Smooth muscle cell (in vitro differentiated cells): ENCODE measurements at regions not wholly inside any gene's neighbourhood (a gene's known extent, or its start where the extent isn't known, plus 50 kb on each side); places are given as distances from the start of the nearest gene placed in this dataset.

Experiments
- DNase-seq: peaks from one replicate; lab custom pipeline; 2025; ENCODE audit not compliant: unreplicated experiment; lab: John Stamatoyannopoulos, UW
- H2AFZ ChIP-seq: fragments of 200-600 bp; sonication (generic); 2 replicates; pipeline ENCODE4 v1.6.0; 2016; ENCODE audit warnings: antibody characterized with exemption, low read depth, mild to moderate bottlenecking
- H3F3A ChIP-seq: fragments of 200-600 bp; sonication (generic); 2 replicates; pipeline ENCODE4 v1.6.0; 2017; ENCODE audit warnings: antibody characterized with exemption, low read depth
- H3K27ac ChIP-seq: fragments of 200-600 bp; sonication (generic); 2 replicates; pipeline ENCODE4 v1.5.1; 2016; ENCODE audit warnings: low read depth, mild to moderate bottlenecking
- H3K27me3 ChIP-seq: fragments of 200-600 bp; sonication (generic); 2 replicates; pipeline ENCODE4 v1.6.1; 2016; ENCODE audit warnings: low read depth, mild to moderate bottlenecking
- H3K36me3 ChIP-seq: fragments of 200-600 bp; sonication (generic); 2 replicates; pipeline ENCODE4 v1.5.1; 2016; ENCODE audit warnings: low read depth
- H3K4me1 ChIP-seq: fragments of 200-600 bp; sonication (generic); 2 replicates; pipeline ENCODE4 v1.5.1; 2016; ENCODE audit warnings: low read depth
- H3K4me2 ChIP-seq: fragments of 200-600 bp; sonication (generic); 2 replicates; pipeline ENCODE4 v1.6.0; 2016; ENCODE audit warnings: mild to moderate bottlenecking
- H3K4me3 ChIP-seq: fragments of 200-600 bp; sonication (generic); 2 replicates; pipeline ENCODE4 v1.5.1; 2016; ENCODE audit warnings: mild to moderate bottlenecking
- H3K79me2 ChIP-seq: fragments of 200-600 bp; sonication (generic); 2 replicates; pipeline ENCODE4 v1.6.0; 2016; ENCODE audit warnings: low read depth, mild to moderate bottlenecking
- H3K9ac ChIP-seq: fragments of 200-600 bp; sonication (generic); 2 replicates; pipeline ENCODE4 v1.6.0; 2016; ENCODE audit warnings: low read depth
- H3K9me3 ChIP-seq: fragments of 200-600 bp; sonication (generic); replicated peaks from 2 replicates; pipeline ENCODE4 v1.5.1; 2016; ENCODE audit warnings: low read depth
- H4K20me1 ChIP-seq: fragments of 200-600 bp; sonication (generic); 2 replicates; pipeline ENCODE4 v1.6.0; 2016; ENCODE audit warnings: low read depth
- WGBS: methylation state at CpG from one replicate; pipeline ENCODE4 v1.1.7; 2016; ENCODE audit warnings: low lambda C conversion rate; 5-methylcytosine and 5-hydroxymethylcytosine counted together
- TF ChIP-seq, protein P1 (sequence below): fragments of 200-600 bp; sonication (generic); IDR thresholded peaks from 2 replicates; pipeline ENCODE4 v1.5.1; 2017; ENCODE audit warnings: borderline replicate concordance, mild to moderate bottlenecking, antibody characterized with exemption; ENCODE audit not compliant: insufficient read depth, poor library complexity, severe bottlenecking

GRCh38 chr13:55714120-55714519, 1426.6 kb upstream of the PRR20A start:
- Histone ChIP-seq H4K20me1 (no peaks in the 10 kb centered on the region), H3F3A (no peaks in the 10 kb centered on the region), H3K9me3 (no peaks in the 10 kb centered on the region), H3K4me3 (no peak overlapping the region), H3K36me3 (no peaks in the 10 kb centered on the region), H3K27ac (no peak overlapping the region), H3K4me2 (no peak overlapping the region), H3K4me1 (no peaks in the 10 kb centered on the region), H3K9ac (no peak overlapping the region), H3K27me3 (no peaks in the 10 kb centered on the region), H3K79me2 (no peaks in the 10 kb centered on the region), H2AFZ (no peak overlapping the region)
- TF ChIP-seq, protein P1, sequence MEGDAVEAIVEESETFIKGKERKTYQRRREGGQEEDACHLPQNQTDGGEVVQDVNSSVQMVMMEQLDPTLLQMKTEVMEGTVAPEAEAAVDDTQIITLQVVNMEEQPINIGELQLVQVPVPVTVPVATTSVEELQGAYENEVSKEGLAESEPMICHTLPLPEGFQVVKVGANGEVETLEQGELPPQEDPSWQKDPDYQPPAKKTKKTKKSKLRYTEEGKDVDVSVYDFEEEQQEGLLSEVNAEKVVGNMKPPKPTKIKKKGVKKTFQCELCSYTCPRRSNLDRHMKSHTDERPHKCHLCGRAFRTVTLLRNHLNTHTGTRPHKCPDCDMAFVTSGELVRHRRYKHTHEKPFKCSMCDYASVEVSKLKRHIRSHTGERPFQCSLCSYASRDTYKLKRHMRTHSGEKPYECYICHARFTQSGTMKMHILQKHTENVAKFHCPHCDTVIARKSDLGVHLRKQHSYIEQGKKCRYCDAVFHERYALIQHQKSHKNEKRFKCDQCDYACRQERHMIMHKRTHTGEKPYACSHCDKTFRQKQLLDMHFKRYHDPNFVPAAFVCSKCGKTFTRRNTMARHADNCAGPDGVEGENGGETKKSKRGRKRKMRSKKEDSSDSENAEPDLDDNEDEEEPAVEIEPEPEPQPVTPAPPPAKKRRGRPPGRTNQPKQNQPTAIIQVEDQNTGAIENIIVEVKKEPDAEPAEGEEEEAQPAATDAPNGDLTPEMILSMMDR = no peak
- no peak for DNase-seq

DNA sequence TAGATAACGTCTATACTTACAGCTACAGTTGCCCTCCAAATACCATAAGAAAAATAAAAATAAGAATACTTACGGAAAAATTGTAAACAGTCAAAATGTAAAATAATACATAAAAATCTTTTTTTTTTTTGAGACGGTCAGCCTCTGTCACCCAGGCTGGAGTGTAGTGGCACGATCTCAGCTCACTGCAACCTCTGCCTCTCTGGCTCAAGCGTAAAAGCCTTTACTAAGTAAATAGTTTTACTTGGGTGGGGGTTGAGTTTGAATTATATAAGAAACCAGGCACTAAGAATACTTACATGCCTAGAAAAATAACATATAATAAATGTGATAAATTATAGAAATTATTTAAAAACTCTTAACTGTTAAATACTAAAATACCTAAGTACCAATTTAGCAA, 1413.0 kb upstream of the PRR20A start:
- no peak overlapping the region for H2AFZ ChIP-seq
- no peaks in the 10 kb centered on the region for H3F3A ChIP-seq
- H3K36me3 ChIP-seq = no peaks in the 10 kb centered on the region
- no peaks in the 10 kb centered on the region for H3K9me3 ChIP-seq
- H3K9ac ChIP-seq = no peak overlapping the region
- 81% methylated on average over 5 of the region's 5 CpGs for WGBS
- H4K20me1 ChIP-seq = no peaks in the 10 kb centered on the region
- TF ChIP-seq, protein P1 = no peak
- H3K27me3 ChIP-seq = no peaks in the 10 kb centered on the region
- H3K4me3 ChIP-seq = no peak overlapping the region
- H3K27ac ChIP-seq = no peak overlapping the region
- no peaks in the 10 kb centered on the region for H3K4me1 ChIP-seq
- no peak overlapping the region for H3K4me2 ChIP-seq
- no peaks in the 10 kb centered on the region for H3K79me2 ChIP-seq
- DNase-seq = no peak

DNA sequence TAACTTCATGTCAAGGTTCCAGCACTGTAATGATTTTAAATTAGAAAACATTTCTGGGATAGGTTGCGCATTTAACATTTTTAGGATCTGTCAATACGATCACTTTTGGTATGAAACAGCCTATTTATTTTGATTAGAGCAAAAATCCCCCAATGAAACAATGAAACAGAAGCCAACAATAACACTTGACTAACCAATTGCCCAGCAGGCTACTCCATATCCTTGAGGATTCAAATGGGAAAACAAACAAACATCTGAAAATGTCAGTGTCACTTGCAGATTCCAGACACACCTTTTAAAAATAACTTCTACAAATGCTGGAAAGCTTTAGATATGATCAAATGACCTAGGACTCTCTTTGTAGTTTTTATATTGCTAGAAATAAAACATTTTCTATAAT, 1412.5 kb upstream of the PRR20A start:
- H4K20me1 ChIP-seq = no peaks in the 10 kb centered on the region
- TF ChIP-seq, protein P1 = no peak
- no peak overlapping the region for H3K9ac ChIP-seq
- H3K27ac ChIP-seq = no peak overlapping the region
- no peaks in the 10 kb centered on the region for H3F3A ChIP-seq
- H2AFZ ChIP-seq = no peak overlapping the region
- H3K4me3 ChIP-seq = no peak overlapping the region
- H3K9me3 ChIP-seq = no peaks in the 10 kb centered on the region
- H3K27me3 ChIP-seq = no peaks in the 10 kb centered on the region
- H3K79me2 ChIP-seq = no peaks in the 10 kb centered on the region
- H3K36me3 ChIP-seq = no peaks in the 10 kb centered on the region
- no peak overlapping the region for H3K4me2 ChIP-seq
- WGBS = 92% methylated on average over 2 of the region's 2 CpGs
- no peaks in the 10 kb centered on the region for H3K4me1 ChIP-seq
- DNase-seq = no peak

GRCh38 chr13:55745828-55746227, 1394.9 kb upstream of the PRR20A start:
- no peak overlapping the region for H3K4me3 ChIP-seq
- no peaks in the 10 kb centered on the region for H3F3A ChIP-seq
- no peak overlapping the region for H3K4me2 ChIP-seq
- no peak overlapping the region for H3K9ac ChIP-seq
- no peaks in the 10 kb centered on the region for H3K36me3 ChIP-seq
- no peak for DNase-seq
- no peaks in the 10 kb centered on the region for H3K79me2 ChIP-seq
- TF ChIP-seq, protein P1 = no peak
- no peaks in the 10 kb centered on the region for H3K9me3 ChIP-seq
- H3K27me3 ChIP-seq = no peaks in the 10 kb centered on the region
- no peaks in the 10 kb centered on the region for H3K4me1 ChIP-seq
- no peak overlapping the region for H2AFZ ChIP-seq
- no peaks in the 10 kb centered on the region for H4K20me1 ChIP-seq
- H3K27ac ChIP-seq = no peak overlapping the region
- 84% methylated on average over 2 of the region's 2 CpGs for WGBS
